ENCODE measurements at regions not wholly inside any gene's neighbourhood (a gene's known extent, or its start where the extent isn't known, plus 50 kb on each side); places are given as distances from the start of the nearest gene placed in this dataset.

GRCh38 chr12:14261861-14262260 lies 103.6 kb upstream of the ATF7IP start:
- no peaks in the 10 kb centered on the region for H3K27me3 ChIP-seq (ENCODE audit: insufficient read depth, low read length)
- no peaks in the 10 kb centered on the region for H3K9me3 ChIP-seq (ENCODE audit: low read depth, low read length)
- no peak overlapping the region for H3K4me3 ChIP-seq (ENCODE audit: low read length)
- peaks cover 51% of the 10 kb centered on the region for H3K4me1 ChIP-seq (ENCODE audit: insufficient read depth, low read length)

GRCh38 chr12:14262771-14263511 lies 102.5 kb upstream of the ATF7IP start:
- Histone ChIP-seq H3K9me3 (ENCODE audit: low read depth, low read length) (no peaks in the 10 kb centered on the region), H3K27me3 (ENCODE audit: insufficient read depth, low read length) (no peaks in the 10 kb centered on the region), H3K4me3 (ENCODE audit: low read length) (no peak overlapping the region), H3K4me1 (ENCODE audit: insufficient read depth, low read length) (peaks cover 40% of the 10 kb centered on the region)

- no peaks in the 10 kb centered on the region for H3K9me3 ChIP-seq (ENCODE audit: low read depth, low read length)
- no peak overlapping the region for H3K4me3 ChIP-seq (ENCODE audit: low read length)
- H3K4me1 ChIP-seq (ENCODE audit: insufficient read depth, low read length): peaks cover 32% of the 10 kb centered on the region
- no peaks in the 10 kb centered on the region for H3K27me3 ChIP-seq (ENCODE audit: insufficient read depth, low read length)
These were observed 101.7 kb upstream of the ATF7IP start for GRCh38 chr12:14263742-14264141.

- Histone ChIP-seq H3K4me1 (ENCODE audit: insufficient read depth, low read length) (peaks cover 32% of the 10 kb centered on the region), H3K4me3 (ENCODE audit: low read length) (no peak overlapping the region), H3K27me3 (ENCODE audit: insufficient read depth, low read length) (no peaks in the 10 kb centered on the region), H3K9me3 (ENCODE audit: low read depth, low read length) (no peaks in the 10 kb centered on the region)
These were observed 101.2 kb upstream of the ATF7IP start for GRCh38 chr12:14264316-14264715.

GRCh38 chr12:14264778-14265177 lies 100.7 kb upstream of the ATF7IP start:
- Histone ChIP-seq H3K4me1 (ENCODE audit: insufficient read depth, low read length) (peaks cover 28% of the 10 kb centered on the region), H3K9me3 (ENCODE audit: low read depth, low read length) (no peaks in the 10 kb centered on the region), H3K4me3 (ENCODE audit: low read length) (no peak overlapping the region), H3K27me3 (ENCODE audit: insufficient read depth, low read length) (no peaks in the 10 kb centered on the region)

GRCh38 chr12:14268120-14268515 lies 97.4 kb upstream of the ATF7IP start:
- peaks cover 4% of the 10 kb centered on the region for H3K9me3 ChIP-seq (ENCODE audit: low read depth, low read length)

GRCh38 chr12:14270392-14270791 lies 95.1 kb upstream of the ATF7IP start:
- no peak overlapping the region for H3K4me3 ChIP-seq (ENCODE audit: low read length)
- H3K4me1 ChIP-seq (ENCODE audit: insufficient read depth, low read length): peaks cover 36% of the 10 kb centered on the region

More at GRCh38 chr12:14268120-14268515, 97.4 kb upstream of the ATF7IP start:
- Histone ChIP-seq H3K27me3 (ENCODE audit: insufficient read depth, low read length) (no peaks in the 10 kb centered on the region), H3K4me1 (ENCODE audit: insufficient read depth, low read length) (peaks cover 26% of the 10 kb centered on the region), H3K4me3 (ENCODE audit: low read length) (no peak overlapping the region)

GRCh38 chr12:14272956-14273912 lies 92.2 kb upstream of the ATF7IP start:
- Histone ChIP-seq H3K4me3 (ENCODE audit: low read length) (no peak overlapping the region), H3K27me3 (ENCODE audit: insufficient read depth, low read length) (no peaks in the 10 kb centered on the region), H3K9me3 (ENCODE audit: low read depth, low read length) (peaks cover 4% of the 10 kb centered on the region), H3K4me1 (ENCODE audit: insufficient read depth, low read length) (peaks cover 48% of the 10 kb centered on the region)

More at GRCh38 chr12:14270392-14270791, 95.1 kb upstream of the ATF7IP start:
- H3K27me3 ChIP-seq (ENCODE audit: insufficient read depth, low read length): no peaks in the 10 kb centered on the region
- peaks cover 4% of the 10 kb centered on the region for H3K9me3 ChIP-seq (ENCODE audit: low read depth, low read length)

GRCh38 chr12:14273913-14274311 lies 91.6 kb upstream of the ATF7IP start:
- Histone ChIP-seq H3K27me3 (ENCODE audit: insufficient read depth, low read length) (no peaks in the 10 kb centered on the region), H3K4me1 (ENCODE audit: insufficient read depth, low read length) (peaks cover 48% of the 10 kb centered on the region), H3K9me3 (ENCODE audit: low read depth, low read length) (peaks cover 4% of the 10 kb centered on the region), H3K4me3 (ENCODE audit: low read length) (no peak overlapping the region)

GRCh38 chr12:14275111-14275510 lies 90.4 kb upstream of the ATF7IP start:
- Histone ChIP-seq H3K9me3 (ENCODE audit: low read depth, low read length) (peaks cover 3% of the 10 kb centered on the region), H3K4me1 (ENCODE audit: insufficient read depth, low read length) (peaks cover 48% of the 10 kb centered on the region), H3K27me3 (ENCODE audit: insufficient read depth, low read length) (no peaks in the 10 kb centered on the region), H3K4me3 (ENCODE audit: low read length) (no peak overlapping the region)

- Histone ChIP-seq H3K27me3 (ENCODE audit: insufficient read depth, low read length) (no peaks in the 10 kb centered on the region), H3K4me1 (ENCODE audit: insufficient read depth, low read length) (peaks cover 48% of the 10 kb centered on the region)
These were observed 89.6 kb upstream of the ATF7IP start for GRCh38 chr12:14275886-14276285.

GRCh38 chr12:14278294-14278953 lies 87.1 kb upstream of the ATF7IP start:
- H3K4me1 ChIP-seq (ENCODE audit: insufficient read depth, low read length): peaks cover 30% of the 10 kb centered on the region
- no peak overlapping the region for H3K4me3 ChIP-seq (ENCODE audit: low read length)
- H3K9me3 ChIP-seq (ENCODE audit: low read depth, low read length): no peaks in the 10 kb centered on the region
- no peaks in the 10 kb centered on the region for H3K27me3 ChIP-seq (ENCODE audit: insufficient read depth, low read length)

More at GRCh38 chr12:14275886-14276285, 89.6 kb upstream of the ATF7IP start:
- H3K4me3 ChIP-seq (ENCODE audit: low read length): no peak overlapping the region
- H3K9me3 ChIP-seq (ENCODE audit: low read depth, low read length): no peaks in the 10 kb centered on the region

GRCh38 chr12:14279845-14280244 lies 85.6 kb upstream of the ATF7IP start:
- Histone ChIP-seq H3K4me3 (ENCODE audit: low read length) (no peak overlapping the region), H3K4me1 (ENCODE audit: insufficient read depth, low read length) (peaks cover 27% of the 10 kb centered on the region), H3K27me3 (ENCODE audit: insufficient read depth, low read length) (no peaks in the 10 kb centered on the region), H3K9me3 (ENCODE audit: low read depth, low read length) (no peaks in the 10 kb centered on the region)

GRCh38 chr12:14280921-14281320 lies 84.6 kb upstream of the ATF7IP start:
- Histone ChIP-seq H3K4me1 (ENCODE audit: insufficient read depth, low read length) (peaks cover 17% of the 10 kb centered on the region), H3K4me3 (ENCODE audit: low read length) (no peak overlapping the region), H3K9me3 (ENCODE audit: low read depth, low read length) (no peaks in the 10 kb centered on the region), H3K27me3 (ENCODE audit: insufficient read depth, low read length) (no peaks in the 10 kb centered on the region)

GRCh38 chr12:14281539-14281938 lies 83.9 kb upstream of the ATF7IP start:
- H3K9me3 ChIP-seq (ENCODE audit: low read depth, low read length): no peaks in the 10 kb centered on the region
- H3K4me1 ChIP-seq (ENCODE audit: insufficient read depth, low read length): peaks cover 11% of the 10 kb centered on the region

More at GRCh38 chr12:14281539-14281938, 83.9 kb upstream of the ATF7IP start:
- H3K4me3 ChIP-seq (ENCODE audit: low read length): no peak overlapping the region
- no peaks in the 10 kb centered on the region for H3K27me3 ChIP-seq (ENCODE audit: insufficient read depth, low read length)

All from mononuclear cell (primary cell).